Astrocyte of the cerebellum (primary cell): ENCODE measurements at regions not wholly inside any gene's neighbourhood (a gene's known extent, or its start where the extent isn't known, plus 50 kb on each side); places are given as distances from the start of the nearest gene placed in this dataset.
"Not testable (repeated sequence)": the region's sequence is repeated elsewhere in the genome, so short reads cannot be mapped to it uniquely, and the experiment has no call there.

ENCODE experiments used
- DNase-seq: peaks from one replicate; pipeline ENCODE4 v3.0.0-alpha.2; 2011; ENCODE audit warnings: low read depth
- H3K4me3 ChIP-seq: 2 replicates; pipeline ENCODE4 v1.5.1; 2011; ENCODE audit warnings: mild to moderate bottlenecking, low read depth, low read length, moderate library complexity
- in situ Hi-C: cut with HindIII; loops from 2 replicates; pipeline ENCODE4 v1.10.0; 2017; ENCODE audit warnings: low sequenced_read_pairs
- TF ChIP-seq, protein P1 (sequence below): IDR thresholded peaks from 2 replicates; pipeline ENCODE4 v1.5.1; 2012; ENCODE audit warnings: low read length, low read depth, moderate library complexity, mild to moderate bottlenecking; ENCODE audit errors: missing control alignments

DNA sequence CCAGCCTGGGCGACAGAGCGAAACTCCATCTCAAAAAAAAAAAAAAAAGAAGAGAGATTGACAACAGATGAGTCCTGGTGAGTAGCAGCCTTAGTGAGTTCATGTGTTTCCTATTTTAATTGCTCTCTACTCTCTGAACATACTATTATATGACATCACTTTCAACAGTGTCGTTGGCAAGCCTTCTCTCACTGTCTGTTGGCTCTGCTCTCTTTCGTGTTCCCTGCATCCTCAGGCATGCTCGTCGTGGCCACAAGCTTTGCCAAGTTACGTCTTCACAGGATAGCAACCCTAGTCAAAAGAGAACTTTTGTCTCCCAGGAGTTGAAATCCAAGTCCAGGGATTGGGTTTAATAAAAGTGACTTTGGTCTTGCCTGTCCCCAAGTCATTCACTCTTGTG, 117.1 kb upstream of the EGFL6 start:
- TF ChIP-seq, protein P1, sequence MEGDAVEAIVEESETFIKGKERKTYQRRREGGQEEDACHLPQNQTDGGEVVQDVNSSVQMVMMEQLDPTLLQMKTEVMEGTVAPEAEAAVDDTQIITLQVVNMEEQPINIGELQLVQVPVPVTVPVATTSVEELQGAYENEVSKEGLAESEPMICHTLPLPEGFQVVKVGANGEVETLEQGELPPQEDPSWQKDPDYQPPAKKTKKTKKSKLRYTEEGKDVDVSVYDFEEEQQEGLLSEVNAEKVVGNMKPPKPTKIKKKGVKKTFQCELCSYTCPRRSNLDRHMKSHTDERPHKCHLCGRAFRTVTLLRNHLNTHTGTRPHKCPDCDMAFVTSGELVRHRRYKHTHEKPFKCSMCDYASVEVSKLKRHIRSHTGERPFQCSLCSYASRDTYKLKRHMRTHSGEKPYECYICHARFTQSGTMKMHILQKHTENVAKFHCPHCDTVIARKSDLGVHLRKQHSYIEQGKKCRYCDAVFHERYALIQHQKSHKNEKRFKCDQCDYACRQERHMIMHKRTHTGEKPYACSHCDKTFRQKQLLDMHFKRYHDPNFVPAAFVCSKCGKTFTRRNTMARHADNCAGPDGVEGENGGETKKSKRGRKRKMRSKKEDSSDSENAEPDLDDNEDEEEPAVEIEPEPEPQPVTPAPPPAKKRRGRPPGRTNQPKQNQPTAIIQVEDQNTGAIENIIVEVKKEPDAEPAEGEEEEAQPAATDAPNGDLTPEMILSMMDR: no peak
- no peak for DNase-seq
- H3K4me3 ChIP-seq: no peak overlapping the region
- in situ Hi-C loops: no loop called here

DNA sequence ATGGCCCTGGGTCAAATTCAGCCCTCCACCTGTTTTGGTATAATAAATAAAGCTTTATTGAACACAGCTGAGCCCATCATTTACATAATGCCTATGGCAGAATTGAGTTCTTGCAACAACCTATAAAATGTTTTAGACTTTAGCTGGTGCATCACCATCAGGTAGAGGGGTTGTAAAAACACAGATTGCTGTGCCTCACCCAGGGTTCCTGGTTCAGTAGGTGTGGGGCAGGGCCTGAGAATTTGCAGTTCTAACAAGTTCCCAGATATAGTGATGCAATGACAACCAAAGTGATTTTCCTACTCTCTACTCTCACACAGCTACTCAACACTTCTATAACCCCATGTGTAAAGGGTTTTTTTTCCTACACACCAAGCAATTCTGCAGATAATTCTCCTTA, 120.0 kb upstream of the EGFL6 start:
- DNase-seq: no peak
- in situ Hi-C loops: no loop called here
- TF ChIP-seq, protein P1: no peak
- H3K4me3 ChIP-seq: no peak overlapping the region

DNA sequence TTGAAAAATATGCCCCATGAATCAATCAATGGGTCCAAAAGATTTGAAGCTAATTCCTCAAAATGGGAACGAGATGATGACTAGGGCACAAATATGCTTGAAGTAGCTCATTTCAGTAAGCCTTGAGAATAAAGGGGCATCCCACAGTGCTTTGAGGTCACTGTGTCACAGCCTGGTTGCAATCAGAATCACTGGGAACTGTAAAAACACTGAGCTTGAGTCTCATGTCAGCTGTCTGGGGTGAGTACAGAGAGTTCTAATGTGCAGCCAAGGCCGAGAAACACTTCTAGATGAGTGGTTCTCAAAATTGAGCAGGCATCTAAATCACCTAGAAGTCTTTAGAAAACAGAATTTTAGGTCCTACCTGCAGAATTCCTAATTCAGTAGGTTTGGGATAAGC, 120.5 kb upstream of the EGFL6 start:
- in situ Hi-C loops: no loop called here
- DNase-seq: no peak
- TF ChIP-seq, protein P1: no peak
- no peak overlapping the region for H3K4me3 ChIP-seq

DNA sequence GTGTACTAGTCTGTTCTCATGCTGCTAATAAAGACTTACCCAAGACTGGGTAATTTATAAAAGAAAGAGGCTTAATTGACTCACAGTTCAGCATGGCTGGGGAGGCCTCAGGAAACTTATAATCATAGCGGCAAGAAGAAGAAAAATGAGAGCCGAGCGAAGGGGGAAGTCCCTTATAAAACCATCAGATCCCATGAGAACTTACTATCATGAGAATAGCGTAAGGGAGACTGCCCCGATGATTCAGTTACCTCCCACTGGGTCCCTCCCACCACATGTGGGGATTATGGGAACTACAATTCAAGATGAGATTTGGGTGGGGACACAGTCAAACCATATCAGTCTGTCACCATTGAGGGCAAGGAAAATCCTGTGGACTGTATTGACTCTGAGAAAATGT, 121.8 kb upstream of the ATXN3L start:
- DNase-seq: not testable (repeated sequence)

DNA sequence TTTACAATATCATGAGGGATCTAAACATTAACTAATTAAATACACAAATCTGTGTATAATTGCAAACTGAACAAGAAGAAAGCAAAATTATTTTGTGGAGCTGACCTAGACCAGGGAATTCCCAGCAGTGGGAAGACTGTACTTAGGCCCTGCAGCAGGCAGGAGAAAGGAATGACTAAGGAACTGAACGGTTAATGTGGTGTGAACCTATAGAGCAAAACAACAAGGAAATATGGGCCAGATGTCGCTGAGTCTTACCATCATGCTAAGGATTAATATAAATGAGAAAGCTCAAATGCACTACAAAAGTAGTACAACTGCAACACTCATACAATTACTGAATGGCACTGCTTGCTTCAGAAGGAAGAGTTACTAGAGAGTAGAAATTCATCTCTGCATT, 120.3 kb upstream of the ATXN3L start:
- TF ChIP-seq, protein P1: no peak
- in situ Hi-C loops: no loop called here
- no peak overlapping the region for H3K4me3 ChIP-seq
- DNase-seq: no peak

More for the DNA sequence above, 121.8 kb upstream of the ATXN3L start:
- in situ Hi-C loops, H3K4me3 ChIP-seq: not testable (repeated sequence)

DNA sequence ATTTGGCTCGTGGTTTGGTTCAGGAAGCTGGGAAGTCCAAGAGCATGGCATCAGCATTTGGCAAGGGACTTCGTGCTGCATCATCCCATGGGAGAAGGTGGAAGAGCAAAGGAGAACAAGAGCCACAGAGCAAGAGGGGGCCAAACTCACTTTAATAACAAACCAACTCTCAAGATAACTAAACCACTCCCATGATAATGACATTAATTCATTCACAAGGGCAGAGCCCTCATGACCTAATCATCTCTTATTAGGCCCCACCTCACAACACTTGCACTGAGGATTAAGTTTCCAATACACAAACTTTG, 113.4 kb upstream of the ATXN3L start:
- in situ Hi-C loops: no loop called here

DNA sequence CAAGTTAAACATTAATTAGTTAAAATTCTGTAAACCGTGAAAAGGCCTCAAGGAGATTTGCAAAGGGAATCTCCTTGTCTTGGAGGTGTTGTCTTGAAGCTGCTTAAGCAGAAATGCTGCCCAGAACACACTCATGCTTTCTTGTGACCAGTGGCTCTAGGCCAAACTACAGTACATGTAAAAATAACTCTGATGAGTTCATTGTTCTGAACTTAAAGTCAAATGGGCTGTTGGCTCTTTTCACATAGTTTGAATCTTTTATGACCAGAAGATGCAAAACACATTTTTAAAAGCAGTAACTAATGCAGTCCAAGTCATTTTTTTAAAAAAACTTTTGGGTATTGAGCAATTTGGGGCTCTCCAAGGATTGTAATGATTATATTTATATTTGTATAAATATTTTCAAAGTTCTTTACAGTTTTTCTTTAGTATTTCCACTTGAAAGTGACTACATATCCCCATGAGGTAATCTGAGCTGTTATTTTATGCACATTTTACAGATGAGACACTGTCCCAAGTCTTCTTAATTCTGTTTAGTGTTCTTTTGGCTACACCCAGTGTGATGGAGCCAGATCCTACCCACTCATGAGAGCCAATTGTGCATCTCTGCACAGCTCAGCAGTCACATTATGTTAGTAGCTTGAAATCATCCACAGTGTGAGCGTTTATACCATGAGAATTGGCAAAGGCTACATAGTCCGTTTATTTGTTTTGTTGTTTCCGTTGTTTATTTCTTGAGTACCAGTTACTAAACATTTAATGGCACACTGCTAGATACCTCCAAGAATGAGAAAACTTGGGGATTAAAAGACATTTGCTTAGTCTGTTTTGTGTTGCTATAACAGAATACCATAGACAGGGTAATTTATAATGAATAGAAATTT, 112.8 kb upstream of the ATXN3L start:
- in situ Hi-C loops: no loop called here
- H3K4me3 ChIP-seq: no peak overlapping the region
- TF ChIP-seq, protein P1: no peak
- DNase-seq: peak; percentile 88

More for the DNA sequence above, 113.4 kb upstream of the ATXN3L start:
- TF ChIP-seq, protein P1: no peak
- H3K4me3 ChIP-seq: no peak overlapping the region
- no peak for DNase-seq
